ENCODE measurements at regions not wholly inside any gene's neighbourhood (a gene's known extent, or its start where the extent isn't known, plus 50 kb on each side); places are given as distances from the start of the nearest gene placed in this dataset.

DNA sequence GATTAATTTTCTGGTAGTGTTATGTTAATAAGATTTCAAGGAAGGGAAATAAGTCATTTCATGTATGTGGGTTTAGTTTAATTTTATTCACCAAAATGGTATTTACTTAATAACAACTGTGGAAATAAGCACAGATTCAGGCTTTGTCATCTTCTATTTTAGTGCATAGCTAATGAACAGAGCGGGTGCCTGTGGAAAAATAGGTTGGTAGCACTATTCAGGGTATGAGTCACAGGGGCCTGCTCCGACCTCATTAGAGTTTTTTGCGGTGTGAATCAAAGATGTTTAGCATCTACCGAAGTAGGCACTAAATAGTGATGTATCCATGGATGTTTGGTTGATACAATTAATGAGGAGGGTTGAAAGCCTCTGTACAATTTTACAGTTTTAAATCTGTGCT, 78.2 kb downstream of the FAT3 start:
- TF ChIP-seq, protein P1, sequence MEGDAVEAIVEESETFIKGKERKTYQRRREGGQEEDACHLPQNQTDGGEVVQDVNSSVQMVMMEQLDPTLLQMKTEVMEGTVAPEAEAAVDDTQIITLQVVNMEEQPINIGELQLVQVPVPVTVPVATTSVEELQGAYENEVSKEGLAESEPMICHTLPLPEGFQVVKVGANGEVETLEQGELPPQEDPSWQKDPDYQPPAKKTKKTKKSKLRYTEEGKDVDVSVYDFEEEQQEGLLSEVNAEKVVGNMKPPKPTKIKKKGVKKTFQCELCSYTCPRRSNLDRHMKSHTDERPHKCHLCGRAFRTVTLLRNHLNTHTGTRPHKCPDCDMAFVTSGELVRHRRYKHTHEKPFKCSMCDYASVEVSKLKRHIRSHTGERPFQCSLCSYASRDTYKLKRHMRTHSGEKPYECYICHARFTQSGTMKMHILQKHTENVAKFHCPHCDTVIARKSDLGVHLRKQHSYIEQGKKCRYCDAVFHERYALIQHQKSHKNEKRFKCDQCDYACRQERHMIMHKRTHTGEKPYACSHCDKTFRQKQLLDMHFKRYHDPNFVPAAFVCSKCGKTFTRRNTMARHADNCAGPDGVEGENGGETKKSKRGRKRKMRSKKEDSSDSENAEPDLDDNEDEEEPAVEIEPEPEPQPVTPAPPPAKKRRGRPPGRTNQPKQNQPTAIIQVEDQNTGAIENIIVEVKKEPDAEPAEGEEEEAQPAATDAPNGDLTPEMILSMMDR (IDR thresholded peaks at IDR 0.05; ENCODE audit: poor library complexity, severe bottlenecking), result no peak
- TF ChIP-seq TAF1 (IDR thresholded peaks at IDR 0.05; ENCODE audit: low read depth), result no peak

All from neural cell (in vitro differentiated cells).